Activated T-cell treated with anti-CD3 and anti-CD28 coated beads for 48 hours (primary cell): ENCODE measurements at regions not wholly inside any gene's neighbourhood (a gene's known extent, or its start where the extent isn't known, plus 50 kb on each side); places are given as distances from the start of the nearest gene placed in this dataset.
"Not testable (repeated sequence)": the region's sequence is repeated elsewhere in the genome, so short reads cannot be mapped to it uniquely, and the experiment has no call there.

Experiments
- DNase-seq: peaks from one replicate; pipeline ENCODE4 v3.0.0-alpha.2; 2020; ENCODE audit warnings: low read depth

DNA sequence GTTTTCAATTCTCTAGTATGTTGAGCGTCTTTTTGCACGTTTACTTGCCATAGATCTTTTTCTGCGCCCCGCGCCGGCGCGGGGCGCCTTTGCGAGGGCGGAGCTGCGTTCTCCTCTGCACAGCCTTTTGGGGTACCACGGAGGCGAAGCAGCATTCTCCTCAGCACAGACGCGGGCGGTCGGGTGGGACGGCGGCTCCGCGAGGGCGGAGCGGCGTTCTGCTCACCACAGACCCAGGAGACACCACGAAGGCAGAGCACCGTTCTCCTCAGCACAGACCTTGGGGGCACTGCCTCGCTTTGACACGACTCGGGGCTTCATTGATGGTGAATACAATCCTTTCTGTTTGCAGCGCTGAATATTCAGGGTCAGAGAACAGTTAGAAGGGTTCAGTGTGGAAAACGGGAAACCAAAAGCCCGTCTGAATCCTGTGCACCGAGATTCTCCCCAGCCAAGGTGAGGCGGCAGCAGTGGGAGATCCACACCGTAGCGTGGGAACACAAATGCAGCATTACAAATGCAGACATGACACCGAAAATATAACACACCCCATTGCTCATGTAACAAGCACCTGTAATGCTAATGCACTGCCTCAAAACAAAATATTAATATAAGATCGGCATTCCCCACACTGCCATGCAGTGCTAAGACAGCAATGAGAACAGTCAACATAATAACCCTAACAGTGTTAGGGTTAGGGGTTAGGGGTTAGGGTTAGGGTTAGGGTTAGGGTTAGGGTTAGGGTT, 190.7 kb upstream of the VIPR2 start:
- not testable (repeated sequence) for DNase-seq

DNA sequence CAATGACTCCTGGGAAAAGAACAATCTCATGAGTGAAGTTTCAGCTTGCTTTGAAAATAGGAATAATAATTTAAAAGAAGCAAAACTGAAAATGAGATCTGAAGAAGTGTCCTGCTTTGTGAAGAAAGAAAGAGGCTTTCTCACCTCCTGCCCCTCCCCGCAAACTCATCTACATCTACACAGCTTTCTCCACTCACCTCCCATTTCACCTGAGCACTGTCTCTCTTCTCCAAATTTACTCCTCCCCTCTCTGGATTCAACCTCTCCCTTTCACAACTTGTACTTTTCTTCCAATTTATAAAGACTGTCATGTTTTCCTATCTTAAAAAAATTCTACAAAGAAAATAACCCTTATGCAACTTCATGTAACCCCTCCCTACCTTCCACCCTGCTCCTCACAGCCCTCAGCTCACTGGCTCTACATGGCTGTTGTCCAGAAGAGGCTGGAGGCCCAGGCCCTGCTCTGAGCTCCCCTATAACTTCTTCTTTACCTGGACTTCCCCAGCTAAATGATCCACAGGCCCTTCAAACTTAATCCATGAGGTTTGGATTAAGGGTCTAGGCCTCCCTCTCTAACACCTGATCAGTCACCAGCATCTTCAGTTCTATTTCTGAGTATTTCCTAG, 188.3 kb upstream of the VIPR2 start:
- not testable (repeated sequence) for DNase-seq

DNA sequence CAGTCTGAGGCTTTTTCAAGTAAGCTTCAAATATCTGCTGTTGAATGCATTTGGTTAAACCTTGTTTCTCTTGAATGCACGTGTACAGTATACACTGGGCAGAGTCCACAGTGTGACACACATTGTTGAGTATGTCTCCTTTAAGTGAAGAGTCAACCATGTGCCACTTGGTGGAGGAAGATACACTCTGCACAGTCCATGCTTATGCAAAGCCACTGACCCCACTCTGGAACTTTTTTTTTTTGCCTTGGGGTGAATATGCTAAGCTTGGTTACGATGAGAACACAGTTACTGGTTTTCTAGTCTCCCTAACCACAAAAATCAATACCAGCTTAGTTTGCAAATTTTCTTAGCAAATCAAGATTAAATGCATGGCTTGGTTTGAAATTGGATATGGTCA, 186.8 kb upstream of the VIPR2 start:
- DNase-seq = no peak

DNA sequence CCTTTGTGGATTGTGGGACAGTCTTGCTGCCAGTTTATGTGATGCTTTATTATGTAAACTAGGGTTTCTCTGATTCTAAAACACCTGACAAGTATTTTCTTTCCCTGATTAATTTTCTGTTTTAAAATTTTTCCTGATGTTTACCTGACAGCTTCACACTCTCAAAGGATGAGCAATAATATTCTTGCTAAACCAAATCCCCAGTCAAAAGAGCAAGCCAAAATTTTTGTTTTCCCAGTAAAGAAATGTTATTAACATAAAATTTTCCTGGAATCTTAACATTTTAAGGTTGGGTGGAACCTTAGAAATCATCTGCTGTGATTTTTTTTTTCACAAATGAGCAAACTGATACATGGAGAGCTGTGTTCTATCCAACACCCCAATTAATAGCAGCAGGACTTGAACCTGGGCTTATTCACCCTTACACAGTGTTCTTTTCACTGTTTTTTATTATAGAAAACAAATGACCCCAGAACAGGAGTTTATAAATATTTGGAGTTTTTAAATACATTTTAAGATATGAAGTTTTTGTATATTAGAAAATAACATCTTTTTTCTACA, 185.2 kb upstream of the VIPR2 start:
- no peak for DNase-seq

DNA sequence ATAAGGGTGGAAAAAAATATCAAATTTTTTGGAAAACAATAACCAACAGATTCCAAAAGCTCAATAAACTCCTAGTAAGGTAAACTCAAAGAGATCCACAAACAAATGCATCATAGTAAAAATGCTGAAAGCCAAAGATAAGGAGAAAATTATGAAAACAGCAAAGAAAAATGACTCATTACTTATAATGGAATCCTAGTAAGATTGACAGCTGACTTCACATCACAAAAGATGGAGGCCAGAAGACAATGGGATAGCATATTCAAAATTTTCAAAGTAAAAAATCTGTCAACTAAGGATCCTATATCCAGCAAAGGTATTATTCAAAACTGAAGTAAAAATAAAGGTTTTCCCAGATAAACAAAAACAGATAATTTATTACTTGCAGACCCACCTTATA, 183.4 kb upstream of the VIPR2 start:
- DNase-seq = no peak

DNA sequence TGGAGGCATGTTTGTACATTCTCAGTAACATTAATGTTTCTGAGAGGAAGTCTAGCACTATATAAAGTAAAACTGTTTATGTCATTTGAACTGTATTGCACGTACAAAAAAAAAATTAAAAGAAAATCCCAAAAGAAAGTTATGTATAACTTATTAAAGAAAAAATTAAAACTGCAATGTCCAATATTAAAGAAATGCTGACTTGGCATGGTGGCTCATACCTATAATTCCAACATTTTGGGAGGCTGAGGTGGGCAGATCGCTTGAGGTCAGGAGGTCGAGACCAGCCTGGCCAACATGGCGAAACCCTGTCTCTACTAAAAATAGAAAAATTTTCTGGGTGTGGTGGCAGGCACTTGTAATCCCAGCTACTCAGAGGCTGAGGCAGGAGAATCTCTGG, 178.7 kb upstream of the VIPR2 start:
- no peak for DNase-seq

DNA sequence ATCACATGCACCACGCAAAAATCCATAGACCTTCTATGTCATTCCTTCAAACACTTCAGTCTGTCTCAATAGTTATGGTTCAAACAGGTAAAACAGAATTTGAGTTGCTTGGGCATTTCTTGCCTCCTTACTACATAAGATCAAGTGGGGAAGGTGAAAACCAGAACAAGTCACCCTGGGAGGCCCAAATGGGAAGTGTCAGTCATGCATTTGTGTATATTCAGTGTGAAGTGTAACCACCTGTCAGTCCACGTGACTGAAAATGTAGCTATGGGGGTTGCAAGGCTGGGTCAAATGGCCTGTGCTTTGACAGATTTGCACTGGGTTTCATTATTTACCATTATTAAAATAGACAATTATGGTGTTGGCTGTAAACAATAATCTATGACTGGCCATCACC, 176.6 kb upstream of the VIPR2 start:
- DNase-seq = no peak

DNA sequence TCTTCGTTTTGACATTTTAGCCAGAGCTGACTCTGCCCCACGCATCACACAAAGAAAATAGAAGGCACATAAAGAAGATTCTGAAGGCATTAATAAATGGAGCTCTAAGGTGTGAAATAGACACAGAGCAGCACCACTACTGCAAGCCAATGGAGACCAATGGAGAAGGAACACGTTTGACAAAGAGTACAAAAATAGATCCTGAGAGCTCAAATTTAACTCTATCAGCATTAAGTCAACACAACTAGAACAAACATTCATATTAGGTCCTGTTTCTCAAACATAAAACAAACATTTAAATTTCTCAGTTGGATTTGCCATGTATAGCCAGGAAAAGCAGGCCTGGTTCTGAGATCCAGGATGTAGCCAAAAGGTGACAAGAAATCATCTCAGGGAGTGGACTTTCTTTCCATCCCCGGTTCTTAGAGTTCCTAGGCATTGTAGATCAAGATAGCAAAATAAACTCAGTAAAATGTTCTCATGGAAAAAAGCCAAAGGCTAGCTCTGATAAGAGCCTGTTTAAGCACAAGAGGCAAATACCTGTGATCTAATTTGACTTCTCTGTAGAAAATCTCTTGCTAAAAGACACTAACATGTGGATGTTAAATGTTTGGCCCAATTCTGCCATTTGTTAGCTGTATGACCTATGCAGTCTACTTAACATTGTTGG, 174.2 kb upstream of the VIPR2 start:
- DNase-seq = no peak

DNA sequence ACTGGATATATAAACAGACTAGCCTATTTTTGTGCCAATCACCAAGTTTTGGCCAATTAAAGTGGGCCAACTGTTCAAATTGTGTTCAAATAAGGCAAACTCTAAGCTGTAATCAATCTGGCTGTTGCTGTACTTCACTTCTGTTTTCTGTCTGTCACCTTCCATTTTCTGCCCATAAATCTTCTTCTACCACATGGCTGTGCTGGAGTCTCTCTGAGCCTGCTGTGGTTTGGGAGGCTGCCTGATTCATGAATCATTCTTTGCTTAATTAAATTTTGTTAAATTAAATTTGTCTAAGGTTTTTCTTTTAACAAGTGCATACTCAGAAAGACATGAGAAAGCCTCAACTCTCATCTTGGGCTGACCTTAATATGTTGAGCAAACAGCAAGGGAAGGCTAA, 172.6 kb upstream of the VIPR2 start:
- DNase-seq = no peak

DNA sequence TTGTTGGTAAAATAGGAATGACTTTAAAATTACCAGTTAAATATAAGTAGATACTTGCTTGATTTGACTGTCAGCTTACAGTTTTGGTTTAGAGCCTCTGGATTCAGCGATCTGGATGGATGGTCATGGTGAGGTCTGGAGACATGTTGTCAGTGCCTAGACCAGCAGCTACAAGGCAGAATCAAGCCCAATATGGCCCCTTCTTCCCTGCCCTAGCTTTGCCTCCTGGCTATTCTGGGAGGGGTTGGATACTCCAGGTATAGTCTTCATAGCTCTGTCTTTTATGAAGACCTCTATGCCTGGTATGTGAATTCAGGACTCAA, 166.5 kb upstream of the VIPR2 start:
- DNase-seq = no peak

DNA sequence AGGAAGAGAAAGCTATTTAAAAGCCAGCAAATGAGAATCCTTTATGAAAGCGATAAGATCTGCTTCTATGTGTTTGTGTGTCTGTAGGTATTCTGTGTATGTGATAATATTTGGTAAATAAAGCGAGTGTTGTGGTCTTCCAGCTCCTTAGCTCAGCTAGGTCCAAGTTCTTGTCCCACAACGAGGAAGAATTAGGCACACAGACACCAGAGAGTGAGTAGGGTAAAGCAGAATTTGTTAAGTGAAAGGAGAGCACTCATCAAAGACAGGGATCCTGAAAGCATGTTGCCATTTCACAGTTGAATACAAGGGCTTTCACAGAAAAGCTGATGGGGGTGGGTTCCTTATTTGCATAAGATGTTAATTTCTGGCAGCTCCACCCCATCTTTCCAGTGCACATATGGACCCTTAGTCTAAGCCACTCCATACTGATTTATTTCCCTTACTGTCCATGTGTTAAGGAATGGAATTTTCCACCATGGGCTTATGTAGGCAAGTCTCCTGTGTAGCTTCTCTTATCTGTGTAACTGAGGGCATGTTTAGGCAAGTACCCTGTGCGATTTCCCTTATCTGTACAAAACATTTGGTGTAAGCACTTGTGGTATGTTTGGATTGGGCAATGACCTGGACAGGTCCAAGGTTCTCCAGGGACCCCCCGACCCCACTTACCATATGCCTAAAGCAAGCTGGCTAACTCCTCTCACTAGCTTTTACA, 165.9 kb upstream of the VIPR2 start:
- no peak for DNase-seq

DNA sequence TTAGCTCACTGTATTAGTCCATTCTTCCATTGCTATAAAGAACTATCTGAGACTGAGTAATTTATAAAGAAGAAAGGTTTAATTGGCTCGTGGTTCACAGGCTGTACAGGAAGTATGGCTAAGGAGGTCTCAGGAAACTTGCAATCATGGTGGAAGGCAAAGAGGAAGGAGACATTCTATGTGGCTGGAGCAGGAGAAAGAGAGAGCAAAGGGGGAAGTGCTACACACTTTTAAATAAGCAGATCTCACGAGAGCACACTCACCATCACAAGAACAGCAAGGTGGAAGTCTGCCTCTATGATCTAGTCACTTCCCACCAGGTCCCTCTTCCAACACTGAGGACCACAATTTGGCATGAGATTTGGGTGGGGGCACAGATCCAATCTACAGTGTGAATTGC, 164.5 kb upstream of the VIPR2 start:
- DNase-seq = not testable (repeated sequence)

DNA sequence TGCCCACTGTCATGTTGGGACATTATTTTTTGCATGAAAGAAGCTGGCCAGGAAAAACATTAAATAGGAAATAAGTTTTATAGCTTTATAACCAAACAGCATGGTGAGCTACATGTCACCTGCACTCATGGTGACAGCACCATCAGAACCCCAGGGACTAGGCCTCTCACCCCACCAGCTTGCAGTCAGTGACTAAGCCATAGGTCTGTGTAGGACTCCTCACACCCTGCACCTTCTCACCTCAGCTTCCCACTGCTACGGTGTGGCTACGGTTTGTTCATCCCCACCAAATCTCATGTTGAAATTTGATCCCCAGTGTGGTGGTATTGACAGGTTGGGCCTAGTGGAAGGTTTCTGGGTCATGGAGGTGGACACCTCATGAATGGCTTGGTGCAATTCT, 161.3 kb upstream of the VIPR2 start:
- no peak for DNase-seq

DNA sequence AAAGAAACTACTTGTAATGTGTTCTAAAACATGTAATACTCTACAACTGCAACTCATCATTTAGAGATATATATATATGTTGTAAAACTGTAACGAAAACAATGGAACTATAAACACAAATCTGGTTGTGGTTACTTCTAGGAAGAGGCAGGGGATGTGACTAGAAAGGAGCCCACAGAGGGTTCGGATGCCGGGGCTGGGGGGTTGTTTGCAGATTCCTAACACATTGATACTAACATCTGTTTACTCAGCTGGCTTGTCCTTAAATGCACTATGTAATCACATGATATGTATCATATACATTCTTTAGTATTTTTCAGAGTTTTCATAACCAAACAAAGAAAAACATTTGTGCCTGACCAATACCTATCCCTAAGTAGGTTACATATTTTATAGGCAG, 160.5 kb upstream of the VIPR2 start:
- not testable (repeated sequence) for DNase-seq

DNA sequence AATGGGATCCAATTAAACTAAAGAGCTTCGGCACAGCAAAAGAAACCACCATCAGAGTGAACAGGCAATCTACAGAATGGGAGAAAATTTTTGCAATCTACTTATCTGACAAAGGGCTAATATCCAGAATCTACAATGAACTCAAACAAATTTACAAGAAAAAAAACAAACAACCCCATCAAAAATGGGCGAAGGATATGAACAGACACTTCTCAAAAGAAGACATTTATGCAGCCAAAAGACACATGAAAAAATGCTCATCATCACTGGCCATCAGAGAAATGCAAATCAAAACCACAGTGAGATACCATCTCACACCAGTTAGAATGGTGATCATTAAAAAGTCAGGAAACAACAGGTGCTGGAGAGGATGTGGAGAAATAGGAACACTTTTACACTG, 158.8 kb upstream of the VIPR2 start:
- DNase-seq = not testable (repeated sequence)

DNA sequence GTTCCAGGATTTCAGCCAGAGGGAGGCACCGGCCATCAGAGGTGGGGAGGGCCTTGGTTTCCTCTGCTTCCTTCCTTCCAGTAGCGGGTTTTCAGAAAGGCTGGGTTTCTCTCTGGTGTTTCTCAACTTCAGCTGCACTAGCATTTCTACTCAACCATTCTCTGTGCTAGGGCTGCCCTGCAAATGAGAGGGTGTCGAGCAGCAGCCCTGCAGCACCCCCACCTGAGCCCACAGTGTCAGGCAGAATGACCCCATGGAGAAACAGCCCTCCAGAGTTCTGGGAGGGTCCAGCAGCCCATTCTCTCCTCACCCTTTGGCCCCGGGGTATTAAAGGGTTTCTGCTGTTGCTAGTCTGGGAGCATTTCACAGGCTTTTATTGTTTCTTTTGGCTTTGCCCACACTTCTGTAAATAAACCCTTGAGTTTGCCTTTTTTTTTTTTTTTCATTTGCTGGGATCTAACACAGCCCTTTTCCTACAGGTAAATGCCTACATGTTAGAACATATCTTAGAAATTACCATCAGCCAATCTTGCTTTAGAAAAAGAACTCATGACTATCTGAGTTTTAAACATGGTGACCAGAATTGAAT, 151.5 kb upstream of the VIPR2 start:
- no peak for DNase-seq

DNA sequence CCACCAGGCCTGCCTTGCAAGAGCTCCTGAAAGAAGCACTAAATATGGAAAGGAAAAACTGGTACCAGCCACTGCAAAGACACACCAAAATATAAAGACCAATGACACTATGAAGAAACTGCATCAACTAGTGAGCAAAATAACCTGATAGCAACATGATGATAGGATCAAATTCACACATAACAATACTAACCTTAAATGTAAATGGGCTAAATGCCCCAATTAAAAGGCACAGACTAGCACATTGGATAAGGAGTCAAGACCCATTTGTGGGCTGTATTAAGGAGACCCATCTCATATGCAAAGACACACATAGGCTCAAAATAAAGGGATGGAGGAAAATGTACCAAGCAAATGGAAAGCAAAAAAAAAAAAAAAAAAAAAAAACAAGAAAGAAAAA, 141.8 kb upstream of the VIPR2 start:
- not testable (repeated sequence) for DNase-seq

DNA sequence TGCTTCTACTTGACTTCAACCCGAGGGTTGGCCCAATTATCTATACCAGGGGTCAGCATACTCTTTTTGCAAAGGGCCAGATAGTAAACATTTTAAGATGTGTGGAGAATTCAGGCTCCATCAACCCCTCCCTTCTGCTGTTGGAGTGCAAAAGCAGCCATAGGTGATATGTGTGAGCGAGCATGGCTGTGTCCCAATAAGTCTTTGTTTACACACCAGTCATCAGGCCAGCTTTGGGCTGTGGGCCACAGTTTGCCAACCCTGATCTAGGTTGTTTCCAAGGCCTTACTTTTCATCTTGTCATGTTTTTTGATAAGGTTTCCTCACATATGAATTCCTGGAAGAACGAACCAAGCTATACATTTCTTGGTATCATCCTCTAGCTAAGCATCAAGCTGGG, 136.9 kb upstream of the VIPR2 start:
- no peak for DNase-seq

DNA sequence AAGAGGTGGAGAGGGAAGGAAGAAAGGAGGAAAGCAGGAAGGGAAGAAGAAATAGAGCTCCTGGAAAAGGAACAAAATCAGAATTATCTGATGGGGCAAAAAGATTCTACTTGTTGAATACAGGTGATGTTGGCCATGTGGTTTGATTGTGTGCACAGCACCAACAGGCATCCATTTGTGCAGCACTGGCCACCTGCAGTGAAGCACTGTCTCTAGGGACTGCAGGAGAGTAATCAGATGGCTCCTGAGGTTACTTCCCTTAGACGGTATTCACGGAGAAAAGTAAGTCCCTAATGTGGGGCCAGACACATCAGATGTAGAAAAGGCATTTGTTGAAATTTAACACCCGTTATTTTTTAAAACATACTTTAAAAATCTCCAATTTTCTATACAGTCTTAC, 135.3 kb upstream of the VIPR2 start:
- DNase-seq = no peak

DNA sequence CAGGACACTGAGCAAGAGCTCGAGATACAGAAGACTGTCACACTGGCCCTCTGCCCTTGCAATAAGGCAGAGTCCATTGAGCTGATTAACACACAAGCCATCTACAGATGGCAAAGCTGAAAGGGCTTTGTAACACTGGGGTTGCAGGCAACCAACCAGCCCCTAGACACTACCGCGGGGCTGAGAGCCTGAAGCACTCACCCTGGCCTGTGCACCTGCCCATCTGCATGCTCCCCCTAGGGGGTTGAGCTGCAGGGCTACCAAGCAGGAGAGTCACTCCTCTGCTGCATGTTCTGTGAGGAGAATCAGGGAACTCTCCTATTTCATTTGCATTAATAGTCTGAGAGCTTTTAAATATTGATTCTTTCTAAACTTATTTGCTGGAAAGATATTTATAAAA, 128.1 kb upstream of the VIPR2 start:
- no peak for DNase-seq

DNA sequence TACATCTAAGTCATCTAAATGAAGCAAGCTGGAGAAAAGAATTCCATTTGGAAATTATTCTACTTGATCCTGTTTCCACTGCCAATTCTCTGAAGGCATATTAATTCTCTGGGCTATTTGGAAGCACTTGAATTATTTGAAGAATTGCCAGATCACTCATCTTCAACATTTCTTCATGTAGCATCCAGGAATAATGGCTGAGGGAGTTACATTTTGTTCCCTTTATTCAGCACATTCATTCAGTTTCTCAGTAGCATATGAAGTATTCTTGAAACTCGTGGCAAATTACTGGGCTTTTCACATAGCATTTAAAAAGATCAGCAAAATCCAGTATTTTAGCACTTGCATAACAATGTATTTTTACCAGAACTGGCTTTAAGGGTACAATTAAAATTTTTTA, 127.1 kb upstream of the VIPR2 start:
- DNase-seq = no peak

DNA sequence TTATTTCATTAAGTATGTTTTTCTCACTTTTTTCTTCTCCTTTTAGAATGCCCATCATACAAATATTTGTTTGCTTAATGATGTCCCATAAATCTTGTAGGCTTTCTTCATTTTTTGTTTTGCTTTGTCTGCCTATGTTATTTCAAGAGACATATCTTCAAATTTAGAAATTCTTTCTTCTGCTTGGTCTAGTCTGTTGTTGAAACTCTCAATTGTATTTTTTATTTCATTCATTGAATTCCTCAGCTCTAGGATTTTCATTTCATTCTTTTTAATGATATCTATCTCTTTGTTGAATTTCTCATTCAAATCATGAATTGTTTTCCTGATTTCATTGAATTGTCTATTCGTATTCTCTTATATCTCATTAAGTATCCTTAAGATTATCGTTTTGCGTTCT, 125.1 kb upstream of the VIPR2 start:
- no peak for DNase-seq
